Gastrocnemius medialis (tissue), 4 donors: ENCODE measurements at regions not wholly inside any gene's neighbourhood (a gene's known extent, or its start where the extent isn't known, plus 50 kb on each side); places are given as distances from the start of the nearest gene placed in this dataset.
A peak's percentile ranks its signal among the peaks of the same experiment; 100 is the strongest.

Experiments used
- ATAC-seq, 2 donors: fragments of 150-250 bp; one replicate each; pipeline ENCODE4 v1.9.1; 2016
- DNase-seq, 2 donors: peaks; one replicate each; pipeline ENCODE4 v3.0.0-alpha.2; 2019
- H3K27ac ChIP-seq, 4 donors: fragments of 200-600 bp; sonication (generic); 1 replicate in 1 of 4; 2 replicates in 3 of 4; pipeline ENCODE4 v1.5.1; 2016 to 2018; ENCODE audit warnings: mild to moderate bottlenecking in 2 of 4, moderate library complexity in 1 of 4
- H3K27me3 ChIP-seq, 3 donors: fragments of 200-600 bp; sonication (generic) in 2 of 3; 1 replicate in 1 of 3; 2 replicates in 2 of 3; pipeline versions ENCODE4 v1.5.1 to v1.6.0; 2016 to 2019; ENCODE audit warnings: mild to moderate bottlenecking in 1 of 3, moderate library complexity in 1 of 3
- H3K36me3 ChIP-seq, 2 donors: fragments of 200-600 bp; sonication (generic) in 1 of 2; one replicate each; pipeline ENCODE4 v1.5.1; 2017 to 2018
- H3K4me1 ChIP-seq, 2 donors: fragments of 200-600 bp; sonication (generic) in 1 of 2; one replicate each; pipeline ENCODE4 v1.5.1; 2016 to 2017; ENCODE audit warnings: mild to moderate bottlenecking in 2 of 2
- H3K4me3 ChIP-seq, 4 donors: fragments of 200-600 bp; sonication (generic) in 3 of 4; 1 replicate in 1 of 4; 2 replicates in 3 of 4; pipeline ENCODE4 v1.5.1; 2016 to 2019; ENCODE audit warnings: mild to moderate bottlenecking in 2 of 4
- H3K9me3 ChIP-seq, 3 donors: fragments of 200-600 bp; sonication (generic) in 2 of 3; 1 replicate in 1 of 3; 2 replicates in 2 of 3; pipeline ENCODE4 v1.5.1; 2016 to 2019
- CTCF ChIP-seq, 5 experiments: fragments of 450-650 bp in 3 of 5; fragments of 200-600 bp in 2 of 5; sonication (generic) in 2 of 5; IDR thresholded peaks in 4 of 5; conservative IDR thresholded peaks in 1 of 5; 1 replicate in 4 of 5; 2 replicates in 1 of 5; pipeline ENCODE4 v1.5.1; 2016 to 2019; ENCODE audit warnings: antibody characterized with exemption in 5 of 5, mild to moderate bottlenecking in 3 of 5, moderate library complexity in 3 of 5
- POLR2A ChIP-seq, 2 donors: fragments of 450-650 bp; IDR thresholded peaks; one replicate each; pipeline ENCODE4 v1.6.1; 2017; ENCODE audit warnings: antibody characterized with exemption in 2 of 2, mild to moderate bottlenecking in 2 of 2, moderate library complexity in 2 of 2
- in situ Hi-C, 4 donors: fragments of 200-750 bp; cut with MboI; loops; one replicate each; pipeline versions ENCODE4 v1.15.0 to v1.8.0; 2017; ENCODE audit warnings: low sequenced_read_pairs in 4 of 4
- intact Hi-C: fragments of 100-400 bp; cut with DNase I; formaldehyde crosslinking; loops from one replicate; pipeline ENCODE4 v1.15.1; 2023; ENCODE audit warnings: low total_unique reads

DNA sequence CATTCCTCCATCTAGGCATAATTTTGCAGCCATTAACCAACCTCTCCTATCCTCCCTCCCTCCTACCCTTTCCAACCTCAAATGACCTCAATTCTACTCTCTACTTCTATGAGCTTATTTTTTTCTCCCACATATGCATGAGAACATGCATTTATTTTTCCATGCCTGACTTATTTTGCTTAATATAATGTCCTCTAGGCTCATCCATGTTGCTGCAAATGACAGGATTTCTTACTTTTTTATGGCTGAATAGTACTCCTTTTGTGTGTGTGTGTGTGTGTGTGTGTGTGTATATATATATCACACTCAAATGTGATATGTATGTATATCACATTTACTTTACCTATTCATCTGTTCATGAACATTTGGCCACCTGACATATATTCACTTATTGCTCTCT lies 339.4 kb downstream of the SIPA1L2 start:
- Histone ChIP-seq H3K36me3 (no peaks in the 10 kb centered on the region), H3K9me3 (no peaks in the 10 kb centered on the region), H3K4me3 (no peak overlapping the region), H3K27ac (peak overlapping the region in 1 of 4 donors; percentile 3), H3K4me1 (peaks cover 0 to 3% of the 10 kb centered on the region in 2 donors), H3K27me3 (no peaks in the 10 kb centered on the region)
- intact Hi-C loops (no loop called here), in situ Hi-C loops (no loop called here)
- TF ChIP-seq POLR2A (IDR thresholded peaks at IDR 0.05) (no peak), CTCF (IDR thresholded peaks at IDR 0.05 in 4 of 5, conservative IDR thresholded peaks at IDR 0.05 in 1 of 5) (no peak)
- DNase-seq (no peak), ATAC-seq (no peak)

DNA sequence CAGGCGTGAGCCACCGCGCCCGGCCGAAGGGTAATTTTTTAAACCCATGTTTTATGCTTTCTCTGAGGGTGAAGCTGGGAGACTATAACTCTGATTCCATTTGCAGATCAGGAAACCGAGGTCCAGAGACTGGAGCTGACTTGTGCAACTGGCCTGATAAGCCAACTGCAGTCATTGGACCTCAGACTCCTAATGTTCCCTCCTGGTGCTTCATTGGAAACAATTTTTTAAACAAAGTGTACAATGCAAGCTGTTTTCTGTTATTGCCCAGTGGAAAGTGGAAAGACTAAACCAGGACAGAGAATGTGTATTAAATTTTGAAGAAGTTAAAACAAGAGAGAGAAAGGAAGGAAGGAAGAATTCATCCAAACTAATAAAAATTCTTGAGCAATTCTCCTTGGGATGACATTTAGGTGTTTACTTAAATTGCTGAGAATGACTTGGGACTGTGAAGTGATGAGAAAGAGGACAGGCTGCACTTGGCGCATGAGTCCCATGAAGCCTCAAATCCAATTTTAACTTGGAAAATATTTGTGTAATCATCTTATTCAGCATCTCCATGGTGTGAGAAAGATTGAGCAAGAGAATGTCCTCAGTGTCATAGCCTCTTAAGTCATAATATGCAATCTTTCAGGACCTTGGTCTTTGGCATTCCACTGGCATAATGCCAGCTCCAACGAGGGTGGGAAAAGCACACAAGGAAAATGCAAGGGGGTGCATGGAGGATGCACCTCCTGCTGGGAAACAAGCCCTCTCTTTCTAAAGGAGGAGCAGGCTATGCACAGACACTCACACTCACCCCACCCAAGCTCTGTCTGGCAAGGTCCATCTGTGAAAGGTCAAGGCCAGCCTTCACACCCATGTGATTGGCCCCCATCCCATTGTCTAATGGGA lies 342.0 kb downstream of the SIPA1L2 start:
- H3K27ac ChIP-seq = peak overlapping the region; percentile 6 to 44 (median 24)
- TF ChIP-seq CTCF (IDR thresholded peaks at IDR 0.05 in 4 of 5, conservative IDR thresholded peaks at IDR 0.05 in 1 of 5) (no peak), POLR2A (IDR thresholded peaks at IDR 0.05) (no peak)
- peak; percentile 30 to 59 for DNase-seq
- H3K4me3 ChIP-seq = no peak overlapping the region
- no peaks in the 10 kb centered on the region for H3K27me3 ChIP-seq
- in situ Hi-C loops = no loop called here
- peaks cover 0 to 3% of the 10 kb centered on the region in 2 donors for H3K4me1 ChIP-seq
- ATAC-seq = peak; percentile 81 to 83
- intact Hi-C loops = no loop called here
- H3K36me3 ChIP-seq = no peaks in the 10 kb centered on the region
- no peaks in the 10 kb centered on the region for H3K9me3 ChIP-seq

- DNase-seq (no peak), ATAC-seq (no peak)
- H3K9me3 ChIP-seq = no peaks in the 10 kb centered on the region
- no peak overlapping the region for H3K4me3 ChIP-seq
- TF ChIP-seq POLR2A (IDR thresholded peaks at IDR 0.05) (no peak), CTCF (IDR thresholded peaks at IDR 0.05 in 4 of 5, conservative IDR thresholded peaks at IDR 0.05 in 1 of 5) (no peak)
- no peaks in the 10 kb centered on the region for H3K36me3 ChIP-seq
- intact Hi-C loops = no loop called here
- in situ Hi-C loops = no loop called here
- H3K4me1 ChIP-seq = no peaks in the 10 kb centered on the region
- no peaks in the 10 kb centered on the region for H3K27me3 ChIP-seq
- H3K27ac ChIP-seq = no peak overlapping the region
Observed at GRCh38 chr1:232285138-232285537, 344.8 kb downstream of the SIPA1L2 start.

DNA sequence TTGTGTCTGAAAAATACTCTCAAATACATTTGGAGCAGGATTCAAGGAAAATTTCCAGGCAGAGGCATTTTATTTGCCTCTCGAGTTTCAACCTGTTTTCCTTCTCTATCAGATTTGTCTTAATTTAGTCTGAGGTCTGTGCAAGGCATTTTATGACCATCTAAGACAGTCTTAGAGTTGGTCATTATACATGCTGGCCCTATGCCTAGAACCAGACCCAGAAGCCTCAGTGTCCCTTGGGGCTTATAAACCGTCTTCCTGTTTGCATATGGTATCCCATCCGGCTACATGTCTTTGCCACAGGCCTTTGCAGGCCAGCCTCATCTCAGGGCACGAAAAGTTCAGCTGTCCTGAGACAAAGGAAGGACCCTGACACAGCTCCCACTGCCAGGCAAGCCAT lies 346.1 kb downstream of the SIPA1L2 start:
- Histone ChIP-seq H3K9me3 (no peaks in the 10 kb centered on the region), H3K27ac (no peak overlapping the region), H3K4me1 (no peaks in the 10 kb centered on the region), H3K36me3 (no peaks in the 10 kb centered on the region), H3K4me3 (no peak overlapping the region), H3K27me3 (no peaks in the 10 kb centered on the region)
- TF ChIP-seq POLR2A (IDR thresholded peaks at IDR 0.05) = no peak
- no peak for TF ChIP-seq CTCF (IDR thresholded peaks at IDR 0.05 in 4 of 5, conservative IDR thresholded peaks at IDR 0.05 in 1 of 5)
- no peak for DNase-seq
- in situ Hi-C loops = no loop called here
- intact Hi-C loops = no loop called here
- ATAC-seq = no peak
